Endodermal cell (in vitro differentiated cells): ENCODE measurements at regions not wholly inside any gene's neighbourhood (a gene's known extent, or its start where the extent isn't known, plus 50 kb on each side); places are given as distances from the start of the nearest gene placed in this dataset.

ENCODE experiments used
- DNase-seq: peaks from one replicate; pipeline ENCODE4 v3.0.0-alpha.2; 2017
- H3K27ac ChIP-seq: 2 replicates; pipeline ENCODE4 v1.5.1; 2013; ENCODE audit warnings: mild to moderate bottlenecking, low read depth, low read length, moderate library complexity
- H3K27me3 ChIP-seq: 2 replicates; pipeline ENCODE4 v1.6.1; 2013; ENCODE audit warnings: mild to moderate bottlenecking, low read length, moderate library complexity; ENCODE audit not compliant: insufficient read depth, control insufficient read depth, poor library complexity, severe bottlenecking
- H3K36me3 ChIP-seq: 2 replicates; pipeline ENCODE4 v1.7.0; 2013; ENCODE audit warnings: mild to moderate bottlenecking, low read length, moderate library complexity; ENCODE audit not compliant: control insufficient read depth, insufficient read depth
- H3K4me1 ChIP-seq: one replicate; pipeline ENCODE4 v1.7.0; 2013; ENCODE audit warnings: low read length; ENCODE audit not compliant: control insufficient read depth, insufficient read depth
- H3K4me3 ChIP-seq: 2 replicates; pipeline ENCODE4 v1.5.1; 2013; ENCODE audit warnings: mild to moderate bottlenecking, low read length, moderate library complexity
- H3K9ac ChIP-seq: 2 replicates; pipeline ENCODE4 v1.6.1; 2013; ENCODE audit warnings: mild to moderate bottlenecking, low read length, moderate library complexity; ENCODE audit not compliant: poor library complexity, severe bottlenecking; ENCODE audit errors: extremely low read depth
- H3K9me3 ChIP-seq: 2 replicates; pipeline ENCODE4 v1.6.1; 2013; ENCODE audit warnings: mild to moderate bottlenecking, low read length, moderate library complexity; ENCODE audit not compliant: control insufficient read depth
- H3K27ac Mint-ChIP-seq: 2 replicates; pipeline ENCODE4 v1.8.0; 2020; ENCODE audit warnings: mixed read lengths
- H3K27me3 Mint-ChIP-seq: 2 replicates; pipeline ENCODE4 v1.8.0; 2021; ENCODE audit warnings: mild to moderate bottlenecking, mixed read lengths; ENCODE audit not compliant: insufficient read depth
- H3K36me3 Mint-ChIP-seq: 2 replicates; pipeline ENCODE4 v1.8.0; 2020; ENCODE audit warnings: low read depth, mixed read lengths
- H3K4me1 Mint-ChIP-seq: 2 replicates; pipeline ENCODE4 v1.8.0; 2020; ENCODE audit warnings: mixed read lengths
- H3K4me3 Mint-ChIP-seq: 2 replicates; pipeline ENCODE4 v1.8.0; 2020; ENCODE audit warnings: mild to moderate bottlenecking, moderate library complexity, mixed read lengths
- H3K9me3 Mint-ChIP-seq: 2 replicates; pipeline ENCODE4 v1.8.0; 2020; ENCODE audit warnings: mild to moderate bottlenecking, mixed read lengths
- CTCF ChIP-seq: fragments of 200-600 bp; sonication (generic); conservative IDR thresholded peaks from 2 replicates; pipeline ENCODE4 v1.5.0; 2021; ENCODE audit warnings: antibody characterized with exemption, mild to moderate bottlenecking
- WGBS, 2 experiments: methylation state at CpG; one replicate each; pipeline versions ENCODE4 v1.1.5 to v1.1.7; 2013; ENCODE audit warnings: missing lambda C conversion rate in 2 of 2, mixed read lengths in 1 of 2; ENCODE audit not compliant: insufficient coverage in 1 of 2, insufficient read length in 1 of 2; 5-methylcytosine and 5-hydroxymethylcytosine counted together

- H3K4me1 ChIP-seq = no peaks in the 10 kb centered on the region
- TF ChIP-seq CTCF = no peak
- DNase-seq = no peak
- H3K27ac ChIP-seq = no peak overlapping the region
- Mint-ChIP-seq H3K27ac (no peak overlapping the region), H3K27me3 (peaks cover 12% of the 10 kb centered on the region), H3K36me3 (no peaks in the 10 kb centered on the region), H3K9me3 (peaks cover 5% of the 10 kb centered on the region), H3K4me1 (no peaks in the 10 kb centered on the region), H3K4me3 (no peak overlapping the region)
- H3K4me3 ChIP-seq = no peak overlapping the region
- peaks cover 14% of the 10 kb centered on the region for H3K9me3 ChIP-seq
- no peaks in the 10 kb centered on the region for H3K36me3 ChIP-seq
- H3K27me3 ChIP-seq = peaks cover 79% of the 10 kb centered on the region
- no peak overlapping the region for H3K9ac ChIP-seq
Measured at GRCh38 chr3:83033133-83033532, 1271.7 kb upstream of the GBE1 start.

GRCh38 chr3:83023086-83023485 lies 1261.6 kb upstream of the GBE1 start:
- Mint-ChIP-seq H3K27me3 (no peaks in the 10 kb centered on the region), H3K27ac (no peak overlapping the region)
- no peak overlapping the region for H3K27ac ChIP-seq

GRCh38 chr3:83011481-83011880 lies 1250.0 kb upstream of the GBE1 start:
- no peaks in the 10 kb centered on the region for H3K9me3 Mint-ChIP-seq
- no peak overlapping the region for H3K27ac Mint-ChIP-seq
- Histone ChIP-seq H3K4me1 (no peaks in the 10 kb centered on the region), H3K9me3 (no peaks in the 10 kb centered on the region), H3K27ac (no peak overlapping the region), H3K4me3 (no peak overlapping the region), H3K36me3 (no peaks in the 10 kb centered on the region), H3K9ac (no peak overlapping the region), H3K27me3 (peaks cover 8% of the 10 kb centered on the region)
- no peak overlapping the region for H3K4me3 Mint-ChIP-seq
- WGBS, 2 experiments = 91% methylated on average over 4 of the region's 4 CpGs; no CpG with 5 or more reads in 1 of the 2 experiments
- no peaks in the 10 kb centered on the region for H3K27me3 Mint-ChIP-seq
- TF ChIP-seq CTCF = no peak
- no peaks in the 10 kb centered on the region for H3K36me3 Mint-ChIP-seq
- no peak for DNase-seq
- H3K4me1 Mint-ChIP-seq = peaks cover 2% of the 10 kb centered on the region

More at GRCh38 chr3:83023086-83023485, 1261.6 kb upstream of the GBE1 start:
- H3K9me3 ChIP-seq = no peaks in the 10 kb centered on the region
- H3K36me3 ChIP-seq = no peaks in the 10 kb centered on the region
- H3K4me1 ChIP-seq = no peaks in the 10 kb centered on the region
- no peaks in the 10 kb centered on the region for H3K36me3 Mint-ChIP-seq
- no peak overlapping the region for H3K9ac ChIP-seq
- DNase-seq = no peak
- TF ChIP-seq CTCF = no peak
- WGBS, 2 experiments = 87% methylated on average over 3 of the region's 3 CpGs
- H3K4me3 ChIP-seq = no peak overlapping the region
- H3K4me1 Mint-ChIP-seq = no peaks in the 10 kb centered on the region
- no peaks in the 10 kb centered on the region for H3K9me3 Mint-ChIP-seq
- no peak overlapping the region for H3K4me3 Mint-ChIP-seq
- H3K27me3 ChIP-seq = no peaks in the 10 kb centered on the region
